ENCODE measurements at regions not wholly inside any gene's neighbourhood (a gene's known extent, or its start where the extent isn't known, plus 50 kb on each side); places are given as distances from the start of the nearest gene placed in this dataset.

GRCh38 chr1:5329068-5329739, 663.0 kb downstream of the NPHP4 start:
- Histone ChIP-seq H3K4me1 (no peaks in the 10 kb centered on the region), H3K27ac (no peak overlapping the region), H3K9me3 (replicated peaks) (peaks cover 8% of the 10 kb centered on the region; the same call in 1 of the 2 replicates), H3K36me3 (no peaks in the 10 kb centered on the region), H3K4me3 (no peak overlapping the region), H3K27me3 (no peaks in the 10 kb centered on the region)
- no peak for DNase-seq

- no peak overlapping the region for H3K4me3 ChIP-seq
- H3K27ac ChIP-seq, result no peak overlapping the region
- peaks cover 8% of the 10 kb centered on the region; the same call in 1 of the 2 replicates for H3K9me3 ChIP-seq (replicated peaks)
- no peaks in the 10 kb centered on the region for H3K27me3 ChIP-seq
- no peaks in the 10 kb centered on the region for H3K36me3 ChIP-seq
- H3K4me1 ChIP-seq, result no peaks in the 10 kb centered on the region
- no peak for DNase-seq
Observed at GRCh38 chr1:5324883-5325282, 667.3 kb downstream of the NPHP4 start.

- no peaks in the 10 kb centered on the region; the same call in 1 of the 2 replicates for H3K27me3 ChIP-seq
- H3K4me1 ChIP-seq, result no peaks in the 10 kb centered on the region
- H3K27ac ChIP-seq, result no peak overlapping the region
- no peak for DNase-seq
- no peak overlapping the region for H3K4me3 ChIP-seq
- H3K9me3 ChIP-seq (replicated peaks), result no peaks in the 10 kb centered on the region
- no peaks in the 10 kb centered on the region for H3K36me3 ChIP-seq
Observed at GRCh38 chr1:5318143-5318816, 663.9 kb downstream of the AJAP1 start.

- no peak for DNase-seq
- Histone ChIP-seq H3K36me3 (no peaks in the 10 kb centered on the region), H3K9me3 (replicated peaks) (no peaks in the 10 kb centered on the region), H3K27me3 (peaks cover 3% of the 10 kb centered on the region), H3K4me3 (no peak overlapping the region), H3K27ac (no peak overlapping the region), H3K4me1 (no peaks in the 10 kb centered on the region)
Observed at GRCh38 chr1:5317391-5317790, 663.0 kb downstream of the AJAP1 start.

GRCh38 chr1:5312862-5313261, 658.5 kb downstream of the AJAP1 start:
- peaks cover 35% of the 10 kb centered on the region for H3K27me3 ChIP-seq
- no peaks in the 10 kb centered on the region for H3K4me1 ChIP-seq
- H3K4me3 ChIP-seq, result no peak overlapping the region
- no peaks in the 10 kb centered on the region for H3K36me3 ChIP-seq
- no peak for DNase-seq
- H3K9me3 ChIP-seq (replicated peaks), result no peaks in the 10 kb centered on the region
- H3K27ac ChIP-seq, result no peak overlapping the region

GRCh38 chr1:5312293-5312674, 657.9 kb downstream of the AJAP1 start:
- Histone ChIP-seq H3K36me3 (no peaks in the 10 kb centered on the region), H3K9me3 (replicated peaks) (no peaks in the 10 kb centered on the region), H3K27me3 (peaks cover 35% of the 10 kb centered on the region), H3K27ac (no peak overlapping the region), H3K4me3 (no peak overlapping the region), H3K4me1 (no peaks in the 10 kb centered on the region)
- DNase-seq, result no peak

GRCh38 chr1:5311634-5312292, 657.4 kb downstream of the AJAP1 start:
- Histone ChIP-seq H3K9me3 (replicated peaks) (no peaks in the 10 kb centered on the region), H3K27me3 (peaks cover 35% of the 10 kb centered on the region), H3K4me3 (no peak overlapping the region), H3K36me3 (no peaks in the 10 kb centered on the region), H3K27ac (no peak overlapping the region), H3K4me1 (no peaks in the 10 kb centered on the region)
- no peak for DNase-seq

- no peaks in the 10 kb centered on the region for H3K4me1 ChIP-seq
- no peaks in the 10 kb centered on the region for H3K36me3 ChIP-seq
- no peak overlapping the region for H3K4me3 ChIP-seq
- peaks cover 35% of the 10 kb centered on the region for H3K27me3 ChIP-seq
- H3K27ac ChIP-seq, result no peak overlapping the region
- no peaks in the 10 kb centered on the region for H3K9me3 ChIP-seq (replicated peaks)
- no peak for DNase-seq
Observed at GRCh38 chr1:5311147-5311546, 656.7 kb downstream of the AJAP1 start.

- H3K4me1 ChIP-seq, result no peaks in the 10 kb centered on the region
- no peaks in the 10 kb centered on the region for H3K36me3 ChIP-seq
- no peak overlapping the region for H3K4me3 ChIP-seq
- H3K27me3 ChIP-seq, result peaks cover 35% of the 10 kb centered on the region
- H3K27ac ChIP-seq, result no peak overlapping the region
- H3K9me3 ChIP-seq (replicated peaks), result no peaks in the 10 kb centered on the region
- no peak for DNase-seq
Observed at GRCh38 chr1:5308249-5308648, 653.8 kb downstream of the AJAP1 start.

- Histone ChIP-seq H3K9me3 (replicated peaks) (no peaks in the 10 kb centered on the region), H3K4me1 (no peaks in the 10 kb centered on the region), H3K36me3 (no peaks in the 10 kb centered on the region), H3K4me3 (no peak overlapping the region), H3K27ac (no peak overlapping the region), H3K27me3 (peaks cover 11% of the 10 kb centered on the region)
- DNase-seq, result no peak
Observed at GRCh38 chr1:5304702-5305101, 650.3 kb downstream of the AJAP1 start.

GRCh38 chr1:5298376-5298775, 644.0 kb downstream of the AJAP1 start:
- Histone ChIP-seq H3K27me3 (peaks cover 11% of the 10 kb centered on the region), H3K36me3 (no peaks in the 10 kb centered on the region), H3K27ac (no peak overlapping the region), H3K4me1 (no peaks in the 10 kb centered on the region), H3K4me3 (no peak overlapping the region), H3K9me3 (replicated peaks) (no peaks in the 10 kb centered on the region)
- DNase-seq, result no peak

- Histone ChIP-seq H3K27me3 (peaks cover 11% of the 10 kb centered on the region), H3K27ac (no peak overlapping the region), H3K4me1 (no peaks in the 10 kb centered on the region), H3K9me3 (replicated peaks) (no peaks in the 10 kb centered on the region), H3K36me3 (no peaks in the 10 kb centered on the region), H3K4me3 (no peak overlapping the region)
- no peak for DNase-seq
Observed at GRCh38 chr1:5297886-5298239, 643.5 kb downstream of the AJAP1 start.

- H3K9me3 ChIP-seq (replicated peaks), result no peaks in the 10 kb centered on the region
- no peaks in the 10 kb centered on the region for H3K4me1 ChIP-seq
- H3K27me3 ChIP-seq, result peaks cover 11% of the 10 kb centered on the region
- H3K4me3 ChIP-seq, result no peak overlapping the region
- DNase-seq, result no peak
- H3K27ac ChIP-seq, result no peak overlapping the region
- H3K36me3 ChIP-seq, result no peaks in the 10 kb centered on the region
Observed at GRCh38 chr1:5297180-5297885, 642.9 kb downstream of the AJAP1 start.

- H3K4me3 ChIP-seq, result no peak overlapping the region
- no peaks in the 10 kb centered on the region for H3K36me3 ChIP-seq
- no peak for DNase-seq
- no peaks in the 10 kb centered on the region for H3K9me3 ChIP-seq (replicated peaks)
- H3K27me3 ChIP-seq, result peaks cover 11% of the 10 kb centered on the region
- H3K27ac ChIP-seq, result no peak overlapping the region
- no peaks in the 10 kb centered on the region for H3K4me1 ChIP-seq
Observed at GRCh38 chr1:5296557-5297179, 642.3 kb downstream of the AJAP1 start.

- H3K36me3 ChIP-seq, result no peaks in the 10 kb centered on the region
- no peaks in the 10 kb centered on the region for H3K9me3 ChIP-seq (replicated peaks)
- H3K27ac ChIP-seq, result no peak overlapping the region
- H3K27me3 ChIP-seq, result peaks cover 11% of the 10 kb centered on the region
- no peaks in the 10 kb centered on the region for H3K4me1 ChIP-seq
- DNase-seq, result no peak
- H3K4me3 ChIP-seq, result no peak overlapping the region
Observed at GRCh38 chr1:5296095-5296494, 641.7 kb downstream of the AJAP1 start.
